H1 (cell line): ENCODE measurements at regions not wholly inside any gene's neighbourhood (a gene's known extent, or its start where the extent isn't known, plus 50 kb on each side); places are given as distances from the start of the nearest gene placed in this dataset.

ENCODE experiments used
- BRCA1 ChIP-seq: IDR thresholded peaks from 2 replicates; pipeline ENCODE4 v1.6.1; 2012; ENCODE audit warnings: low read depth, low read length, improper control_type of control experiment
- CHD1 ChIP-seq: IDR thresholded peaks from 2 replicates; pipeline ENCODE4 v1.6.1; 2012; ENCODE audit warnings: low read depth, low read length, improper control_type of control experiment
- EZH2 ChIP-seq: fragments of 200-600 bp; sonication (generic); IDR thresholded peaks from 2 replicates; pipeline ENCODE4 v1.7.1; 2012; ENCODE audit warnings: low read depth, mild to moderate bottlenecking, moderate library complexity, low read length, inconsistent platforms; ENCODE audit not compliant: severe bottlenecking
- HDAC2 ChIP-seq, 2 experiments: fragments of 300-600 bp in 1 of 2; sonication (generic) in 1 of 2; IDR thresholded peaks; 2 replicates each; pipeline ENCODE4 v1.6.1; 2011 to 2012; ENCODE audit warnings: low read depth in 2 of 2, low read length in 2 of 2, mild to moderate bottlenecking in 2 of 2, moderate library complexity in 2 of 2, borderline replicate concordance in 1 of 2, inconsistent platforms in 1 of 2
- POLR2A ChIP-seq, 2 experiments: IDR thresholded peaks; 1 replicate in 1 of 2; 2 replicates in 1 of 2; pipeline ENCODE4 v1.6.1; 2011; ENCODE audit warnings: low read depth in 2 of 2, low read length in 2 of 2, mild to moderate bottlenecking in 2 of 2; ENCODE audit errors: control extremely low read depth in 1 of 2
- POLR2AphosphoS5 ChIP-seq: IDR thresholded peaks from 2 replicates; pipeline ENCODE4 v1.6.1; 2011; ENCODE audit warnings: low read depth, low read length
- SIN3A ChIP-seq, 2 experiments: IDR thresholded peaks in 1 of 2; conservative IDR thresholded peaks in 1 of 2; 2 replicates each; pipeline ENCODE4 v1.6.1; 2011 to 2012; ENCODE audit warnings: low read length in 2 of 2, improper control_type of control experiment in 1 of 2, low read depth in 1 of 2, mild to moderate bottlenecking in 1 of 2
- TCF12 ChIP-seq: IDR thresholded peaks from 2 replicates; pipeline ENCODE4 v1.6.1; 2011; ENCODE audit warnings: low read depth, mild to moderate bottlenecking, low read length
- YY1 ChIP-seq: IDR thresholded peaks from 2 replicates; pipeline ENCODE4 v1.6.1; 2011; ENCODE audit warnings: low read depth, mild to moderate bottlenecking, low read length
- TF ChIP-seq, protein P1 (sequence below), 3 experiments: IDR thresholded peaks; 1 replicate in 2 of 3; 2 replicates in 1 of 3; pipeline versions ENCODE4 v1.5.1 to v1.6.1; 2011; ENCODE audit warnings: low read length in 3 of 3, mild to moderate bottlenecking in 3 of 3, inconsistent platforms in 2 of 3, low read depth in 1 of 3, moderate library complexity in 1 of 3; ENCODE audit not compliant: insufficient read depth in 1 of 3; ENCODE audit errors: control extremely low read depth in 1 of 3
- TF ChIP-seq, protein P2 (sequence below): IDR thresholded peaks from 2 replicates; pipeline ENCODE4 v1.6.1; 2012; ENCODE audit warnings: low read length, inconsistent platforms

DNA sequence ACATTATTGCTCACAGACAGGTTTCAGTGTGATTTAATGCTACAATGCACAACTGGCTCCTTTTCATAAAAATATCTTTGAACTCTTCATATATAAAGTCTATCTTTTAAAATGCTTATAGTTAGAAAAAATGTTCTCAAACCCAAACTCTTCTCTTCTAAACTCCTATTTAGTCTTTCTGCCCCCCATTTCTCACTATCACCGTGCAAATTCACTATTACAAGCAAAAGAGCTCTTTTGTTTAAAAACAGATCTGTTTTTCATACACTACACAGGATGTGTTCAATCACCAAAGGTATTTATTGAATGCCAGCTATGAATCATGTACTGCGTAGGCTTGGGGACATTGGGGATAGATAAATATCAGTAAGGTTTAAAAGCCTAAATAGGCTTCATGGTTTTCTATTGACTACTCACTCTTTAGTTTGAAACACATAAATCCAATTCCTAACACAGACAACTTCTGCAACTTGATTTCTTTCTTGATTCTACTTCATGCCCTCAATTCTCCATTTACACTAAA, 692.3 kb downstream of the C12orf50 start:
- TF ChIP-seq, protein P1, sequence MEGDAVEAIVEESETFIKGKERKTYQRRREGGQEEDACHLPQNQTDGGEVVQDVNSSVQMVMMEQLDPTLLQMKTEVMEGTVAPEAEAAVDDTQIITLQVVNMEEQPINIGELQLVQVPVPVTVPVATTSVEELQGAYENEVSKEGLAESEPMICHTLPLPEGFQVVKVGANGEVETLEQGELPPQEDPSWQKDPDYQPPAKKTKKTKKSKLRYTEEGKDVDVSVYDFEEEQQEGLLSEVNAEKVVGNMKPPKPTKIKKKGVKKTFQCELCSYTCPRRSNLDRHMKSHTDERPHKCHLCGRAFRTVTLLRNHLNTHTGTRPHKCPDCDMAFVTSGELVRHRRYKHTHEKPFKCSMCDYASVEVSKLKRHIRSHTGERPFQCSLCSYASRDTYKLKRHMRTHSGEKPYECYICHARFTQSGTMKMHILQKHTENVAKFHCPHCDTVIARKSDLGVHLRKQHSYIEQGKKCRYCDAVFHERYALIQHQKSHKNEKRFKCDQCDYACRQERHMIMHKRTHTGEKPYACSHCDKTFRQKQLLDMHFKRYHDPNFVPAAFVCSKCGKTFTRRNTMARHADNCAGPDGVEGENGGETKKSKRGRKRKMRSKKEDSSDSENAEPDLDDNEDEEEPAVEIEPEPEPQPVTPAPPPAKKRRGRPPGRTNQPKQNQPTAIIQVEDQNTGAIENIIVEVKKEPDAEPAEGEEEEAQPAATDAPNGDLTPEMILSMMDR (IDR thresholded peaks at IDR 0.05; ENCODE audit: control extremely low read depth in 1 of 3, insufficient read depth in 1 of 3, low read depth in 1 of 3, low read length in 3 of 3): no peak
- no peak for TF ChIP-seq CHD1
- TF ChIP-seq POLR2AphosphoS5: no peak
- TF ChIP-seq BRCA1: no peak
- TF ChIP-seq, protein P2, sequence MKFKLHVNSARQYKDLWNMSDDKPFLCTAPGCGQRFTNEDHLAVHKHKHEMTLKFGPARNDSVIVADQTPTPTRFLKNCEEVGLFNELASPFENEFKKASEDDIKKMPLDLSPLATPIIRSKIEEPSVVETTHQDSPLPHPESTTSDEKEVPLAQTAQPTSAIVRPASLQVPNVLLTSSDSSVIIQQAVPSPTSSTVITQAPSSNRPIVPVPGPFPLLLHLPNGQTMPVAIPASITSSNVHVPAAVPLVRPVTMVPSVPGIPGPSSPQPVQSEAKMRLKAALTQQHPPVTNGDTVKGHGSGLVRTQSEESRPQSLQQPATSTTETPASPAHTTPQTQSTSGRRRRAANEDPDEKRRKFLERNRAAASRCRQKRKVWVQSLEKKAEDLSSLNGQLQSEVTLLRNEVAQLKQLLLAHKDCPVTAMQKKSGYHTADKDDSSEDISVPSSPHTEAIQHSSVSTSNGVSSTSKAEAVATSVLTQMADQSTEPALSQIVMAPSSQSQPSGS: no peak
- TF ChIP-seq SIN3A (conservative IDR thresholded peaks at IDR 0.05 in 1 of 2, IDR thresholded peaks at IDR 0.05 in 1 of 2; ENCODE audit: low read depth in 1 of 2, low read length in 2 of 2): no peak
- TF ChIP-seq TCF12: no peak
- no peak for TF ChIP-seq YY1
- TF ChIP-seq HDAC2 (IDR thresholded peaks at IDR 0.05; ENCODE audit: borderline replicate concordance in 1 of 2, low read depth in 2 of 2, low read length in 2 of 2): no peak
- no peak for TF ChIP-seq POLR2A (IDR thresholded peaks at IDR 0.05; ENCODE audit: control extremely low read depth in 1 of 2, low read depth in 2 of 2, low read length in 2 of 2)
- TF ChIP-seq EZH2: no peak
